PC-3 (cell line): ENCODE measurements at regions not wholly inside any gene's neighbourhood (a gene's known extent, or its start where the extent isn't known, plus 50 kb on each side); places are given as distances from the start of the nearest gene placed in this dataset.

Experiments used
- ATAC-seq: fragments of 200-7000 bp; cut with Tn5 transposase; 2 replicates; pipeline ENCODE4 v1.9.1; 2020; ENCODE audit warnings: mild to moderate bottlenecking, moderate library complexity
- BruUV-seq: library from RNA; stranded (reverse); fragments of 400-500 nt; replicated peaks from 2 replicates; lab custom pipeline; 2021; lab: Mats Ljungman, UMichigan
- CTCF ChIA-PET: fragments of 300-600 bp; sonication (Branson Sonifier 250); formaldehyde crosslinking; loops from one replicate; lab custom pipeline; 2022; ENCODE audit warnings: antibody characterized with exemption; lab: Charles Lee
- POLR2A ChIA-PET: fragments of 300-600 bp; sonication (Branson Sonifier 250); formaldehyde crosslinking; loops from one replicate; lab custom pipeline; 2022; ENCODE audit warnings: antibody characterized with exemption; ENCODE audit not compliant: unreplicated experiment; lab: Charles Lee
- DNase-seq: peaks from one replicate; pipeline ENCODE4 v3.0.0-alpha.2; 2015
- H2AFZ ChIP-seq: fragments of 300-600 bp; sonication (generic); 2 replicates; pipeline ENCODE4 v1.6.0; 2016; ENCODE audit warnings: antibody characterized with exemption, low read length
- H3F3A ChIP-seq: fragments of 300-600 bp; sonication (generic); one replicate; pipeline ENCODE4 v1.6.0; 2017; ENCODE audit warnings: antibody characterized with exemption, low read length, control low read depth, mild to moderate bottlenecking; ENCODE audit not compliant: unreplicated experiment
- H3K27ac ChIP-seq: fragments of 300-600 bp; sonication (generic); 2 replicates; pipeline ENCODE4 v1.5.1; 2016; ENCODE audit warnings: mild to moderate bottlenecking, low read length
- H3K27me3 ChIP-seq: fragments of 300-600 bp; sonication (generic); 2 replicates; pipeline ENCODE4 v1.6.1; 2016; ENCODE audit warnings: low read length, mixed read lengths
- H3K36me3 ChIP-seq: fragments of 300-600 bp; sonication (generic); 2 replicates; pipeline ENCODE4 v1.6.1; 2016; ENCODE audit warnings: low read depth, mixed run types, low read length, mixed read lengths
- H3K4me1 ChIP-seq: fragments of 300-600 bp; sonication (generic); 2 replicates; pipeline ENCODE4 v1.5.1; 2016; ENCODE audit warnings: low read length; ENCODE audit not compliant: insufficient read depth
- H3K4me2 ChIP-seq: fragments of 300-600 bp; sonication (generic); 2 replicates; pipeline ENCODE4 v1.6.0; 2016; ENCODE audit warnings: low read length
- H3K4me3 ChIP-seq: fragments of 300-600 bp; sonication (generic); 2 replicates; pipeline ENCODE4 v1.5.1; 2016; ENCODE audit warnings: mild to moderate bottlenecking, low read length, mixed read lengths
- H3K79me2 ChIP-seq: fragments of 300-600 bp; sonication (generic); 2 replicates; pipeline ENCODE4 v1.6.1; 2017; ENCODE audit warnings: low read length, mixed read lengths
- H3K9ac ChIP-seq: fragments of 300-600 bp; sonication (generic); 2 replicates; pipeline ENCODE4 v1.6.0; 2016; ENCODE audit warnings: mild to moderate bottlenecking, low read length
- H3K9me2 ChIP-seq: fragments of 300-600 bp; sonication (generic); replicated peaks from 2 replicates; pipeline ENCODE4 v1.6.1; 2016; ENCODE audit warnings: mixed run types, low read length, mixed read lengths
- H3K9me3 ChIP-seq: fragments of 300-600 bp; sonication (generic); 2 replicates; pipeline ENCODE4 v1.6.1; 2016; ENCODE audit warnings: low read length, mixed read lengths
- H4K20me1 ChIP-seq: fragments of 300-600 bp; sonication (generic); 2 replicates; pipeline ENCODE4 v1.6.1; 2016; ENCODE audit warnings: low read length, mixed read lengths
- CTCF ChIP-seq: fragments of 300-600 bp; sonication (generic); conservative IDR thresholded peaks from 2 replicates; pipeline ENCODE4 v1.5.1; 2017; ENCODE audit warnings: antibody characterized with exemption, low read depth, mild to moderate bottlenecking, low read length
- EZH2 ChIP-seq: fragments of 300-600 bp; sonication (generic); IDR thresholded peaks from one replicate; pipeline ENCODE4 v1.6.1; 2017; ENCODE audit warnings: antibody characterized with exemption, mild to moderate bottlenecking, low read length; ENCODE audit not compliant: unreplicated experiment
- EZH2phosphoT487 ChIP-seq: fragments of 300-600 bp; sonication (generic); IDR thresholded peaks from 2 replicates; pipeline ENCODE4 v1.6.1; 2018; ENCODE audit warnings: mild to moderate bottlenecking, antibody characterized with exemption, low read length, borderline replicate concordance
- intact Hi-C: fragments of 100-400 bp; cut with micrococcal nuclease; formaldehyde crosslinking; loops from 2 replicates; pipeline ENCODE4 v1.9.0; 2023

- intact Hi-C loops = loop anchor here (5.0 kb wide), 3 partner anchors 98 to 443 kb away; no protein-coding TSS in a partner anchor
- BruUV-seq = no TSS peak
- no peak for DNase-seq
These were observed 640.1 kb upstream of the KLF12 start for GRCh38 chr13:74774264-74774663.

GRCh38 chr13:74773248-74773647 lies 639.0 kb upstream of the KLF12 start:
- BruUV-seq = no TSS peak

More at GRCh38 chr13:74774264-74774663, 640.1 kb upstream of the KLF12 start:
- no peaks in the 10 kb centered on the region for H3K9me2 ChIP-seq
- CTCF ChIA-PET = no interaction called here
- H3K36me3 ChIP-seq = no peaks in the 10 kb centered on the region
- no peaks in the 10 kb centered on the region for H3K79me2 ChIP-seq
- H3F3A ChIP-seq = no peaks in the 10 kb centered on the region
- H2AFZ ChIP-seq = no peak overlapping the region
- no peak overlapping the region for H3K27ac ChIP-seq
- no peak overlapping the region for H3K4me3 ChIP-seq
- H3K4me1 ChIP-seq = peaks cover 34% of the 10 kb centered on the region
- ATAC-seq = no peak
- TF ChIP-seq EZH2 (no peak), EZH2phosphoT487 (no peak)
- POLR2A ChIA-PET = no interaction called here
- no peaks in the 10 kb centered on the region for H4K20me1 ChIP-seq
- no peak overlapping the region for H3K9ac ChIP-seq
- no peaks in the 10 kb centered on the region for H3K9me3 ChIP-seq
- H3K27me3 ChIP-seq = no peaks in the 10 kb centered on the region
- no peak overlapping the region for H3K4me2 ChIP-seq

GRCh38 chr13:74771964-74772363 lies 637.8 kb upstream of the KLF12 start:
- Histone ChIP-seq H3K4me3 (no peak overlapping the region), H3K27ac (peak overlapping the region; percentile 66), H3K9me3 (no peaks in the 10 kb centered on the region), H3K4me1 (peaks cover 34% of the 10 kb centered on the region), H3K4me2 (peak overlapping the region; percentile 52), H3K79me2 (no peaks in the 10 kb centered on the region), H3F3A (no peaks in the 10 kb centered on the region), H3K27me3 (no peaks in the 10 kb centered on the region), H3K36me3 (no peaks in the 10 kb centered on the region), H2AFZ (no peak overlapping the region), H3K9me2 (no peaks in the 10 kb centered on the region), H3K9ac (no peak overlapping the region), H4K20me1 (no peaks in the 10 kb centered on the region)
- ATAC-seq (peak; percentile 79), DNase-seq (peak; percentile 78)
- intact Hi-C loops = loop anchor here (5.0 kb wide), 3 partner anchors 100 to 445 kb away; no protein-coding TSS in a partner anchor
- CTCF ChIA-PET = no interaction called here
- BruUV-seq = no TSS peak
- no peak for TF ChIP-seq EZH2phosphoT487
- 0 out of 2 replicates have a peak, but pooled peaks have one; percentile 17 for TF ChIP-seq CTCF
- POLR2A ChIA-PET = interaction anchor here (0.6 kb wide), 1 partner anchor 382 kb away, joined by 3 read pairs; no protein-coding TSS in a partner anchor

More at GRCh38 chr13:74773248-74773647, 639.0 kb upstream of the KLF12 start:
- no peak for DNase-seq
- intact Hi-C loops = loop anchor here (5.0 kb wide), 3 partner anchors 99 to 444 kb away; no protein-coding TSS in a partner anchor
- H3K36me3 ChIP-seq = no peaks in the 10 kb centered on the region
- no peak overlapping the region for H3K27ac ChIP-seq
- no peak overlapping the region for H3K4me3 ChIP-seq
- no peaks in the 10 kb centered on the region for H3K79me2 ChIP-seq
- ChIA-PET POLR2A (no interaction called here), CTCF (no interaction called here)
- no peaks in the 10 kb centered on the region for H3K27me3 ChIP-seq
- no peaks in the 10 kb centered on the region for H3K9me2 ChIP-seq
- H3F3A ChIP-seq = no peaks in the 10 kb centered on the region
- no peak for ATAC-seq
- no peaks in the 10 kb centered on the region for H3K9me3 ChIP-seq
- H4K20me1 ChIP-seq = no peaks in the 10 kb centered on the region
- no peak for TF ChIP-seq CTCF
- no peak for TF ChIP-seq EZH2
- no peak for TF ChIP-seq EZH2phosphoT487
- H2AFZ ChIP-seq = no peak overlapping the region
- peaks cover 34% of the 10 kb centered on the region for H3K4me1 ChIP-seq
- no peak overlapping the region for H3K4me2 ChIP-seq
- no peak overlapping the region for H3K9ac ChIP-seq
